IMR-90 (cell line): ENCODE measurements at regions not wholly inside any gene's neighbourhood (a gene's known extent, or its start where the extent isn't known, plus 50 kb on each side); places are given as distances from the start of the nearest gene placed in this dataset.

Experiments used
- ATAC-seq: fragments of 200-7000 bp; cut with Tn5 transposase; 2 replicates; pipeline ENCODE4 v1.9.1; 2020; ENCODE audit warnings: low read depth, mild to moderate bottlenecking, moderate library complexity
- BruUV-seq: library from RNA; stranded (reverse); fragments of 400-500 nt; replicated peaks from 2 replicates; lab custom pipeline; 2021; lab: Mats Ljungman, UMichigan
- CTCF ChIA-PET: fragments of 300-600 bp; formaldehyde crosslinking; extraction: SDS; loops from one replicate; lab custom pipeline; 2021; ENCODE audit warnings: antibody characterized with exemption; lab: Yijun Ruan, JAX
- POLR2A ChIA-PET: fragments of 300-600 bp; sonication (Branson Sonifier 250); formaldehyde crosslinking; loops from one replicate; lab custom pipeline; 2022; ENCODE audit warnings: antibody characterized with exemption; ENCODE audit not compliant: unreplicated experiment; lab: Charles Lee
- DNase-seq: peaks from one replicate; pipeline ENCODE4 v3.0.0; 2013
- H2AFZ ChIP-seq: replicated peaks from 2 replicates; pipeline ENCODE3; 2013; ENCODE audit warnings: low read length, mild to moderate bottlenecking; ENCODE audit not compliant: poor library complexity
- H2AK5ac ChIP-seq: 2 replicates; pipeline ENCODE4 v1.6.1; 2013; ENCODE audit warnings: low read depth, low read length, inconsistent platforms
- H2AK9ac ChIP-seq: replicated peaks from 2 replicates; pipeline ENCODE3; 2013; ENCODE audit warnings: mild to moderate bottlenecking, low read depth, low read length, moderate library complexity; ENCODE audit not compliant: poor library complexity
- H2BK120ac ChIP-seq: 2 replicates; pipeline ENCODE4 v1.6.1; 2013; ENCODE audit warnings: low read depth, low read length, inconsistent platforms
- H2BK15ac ChIP-seq: 3 replicates; pipeline ENCODE4 v1.6.1; 2013; ENCODE audit warnings: low read depth, low read length, inconsistent platforms
- H2BK20ac ChIP-seq: 2 replicates; pipeline ENCODE4 v1.6.1; 2013; ENCODE audit warnings: low read depth, mild to moderate bottlenecking, inconsistent platforms, low read length, moderate library complexity
- H2BK5ac ChIP-seq: 2 replicates; pipeline ENCODE4 v1.6.1; 2013; ENCODE audit warnings: mild to moderate bottlenecking, low read depth, low read length, inconsistent platforms; ENCODE audit not compliant: poor library complexity, severe bottlenecking
- H3K14ac ChIP-seq: replicated peaks from 2 replicates; pipeline ENCODE4 v1.6.1; 2013; ENCODE audit warnings: low read depth, low read length, inconsistent platforms
- H3K18ac ChIP-seq: 2 replicates; pipeline ENCODE4 v1.6.1; 2013; ENCODE audit warnings: low read depth, low read length, control low read depth
- H3K23ac ChIP-seq: 2 replicates; pipeline ENCODE4 v1.6.1; 2013; ENCODE audit warnings: low read depth, low read length, inconsistent platforms
- H3K27ac ChIP-seq: 2 replicates; pipeline ENCODE4 v1.5.1; 2013; ENCODE audit warnings: mild to moderate bottlenecking, control low read depth, low read length; ENCODE audit not compliant: insufficient read depth
- H3K27me3 ChIP-seq: 2 replicates; pipeline ENCODE4 v1.6.1; 2013; ENCODE audit warnings: low read length; ENCODE audit not compliant: control insufficient read depth, insufficient read depth
- H3K36me3 ChIP-seq: 2 replicates; pipeline ENCODE4 v1.6.1; 2013; ENCODE audit warnings: low read length, mixed read lengths; ENCODE audit not compliant: control insufficient read depth, insufficient read depth
- H3K4ac ChIP-seq: 2 replicates; pipeline ENCODE4 v1.6.1; 2013; ENCODE audit warnings: low read depth, low read length, inconsistent platforms
- H3K4me1 ChIP-seq: 2 replicates; pipeline ENCODE4 v1.6.1; 2013; ENCODE audit warnings: low read length, mixed read lengths; ENCODE audit not compliant: control insufficient read depth, insufficient read depth
- H3K4me2 ChIP-seq: 2 replicates; pipeline ENCODE4 v1.6.1; 2013; ENCODE audit warnings: low read depth, mild to moderate bottlenecking, control low read depth, low read length, moderate library complexity
- H3K4me3 ChIP-seq: 2 replicates; pipeline ENCODE4 v1.5.1; 2013; ENCODE audit warnings: low read depth, mild to moderate bottlenecking, control low read depth, low read length, moderate library complexity; ENCODE audit not compliant: insufficient read depth
- H3K56ac ChIP-seq: 2 replicates; pipeline ENCODE4 v1.6.1; 2013; ENCODE audit warnings: low read length, inconsistent platforms; ENCODE audit not compliant: insufficient read depth; ENCODE audit errors: extremely low read depth
- H3K79me1 ChIP-seq, 2 experiments: 2 replicates each; pipeline ENCODE4 v1.6.1; 2013; ENCODE audit warnings: low read length in 2 of 2, inconsistent platforms in 1 of 2, low read depth in 1 of 2
- H3K9ac ChIP-seq: 2 replicates; pipeline ENCODE4 v1.6.1; 2013; ENCODE audit warnings: low read depth, low read length, control low read depth
- H3K9me1 ChIP-seq: 2 replicates; pipeline ENCODE4 v1.6.1; 2013; ENCODE audit warnings: low read length, inconsistent platforms; ENCODE audit not compliant: insufficient read depth
- H3K9me3 ChIP-seq: 2 replicates; pipeline ENCODE4 v1.6.1; 2013; ENCODE audit warnings: low read length; ENCODE audit not compliant: control insufficient read depth, insufficient read depth
- H4K20me1 ChIP-seq: 2 replicates; pipeline ENCODE4 v1.6.1; 2013; ENCODE audit warnings: low read length, inconsistent platforms; ENCODE audit not compliant: insufficient read depth
- H4K5ac ChIP-seq: 2 replicates; pipeline ENCODE4 v1.6.1; 2013; ENCODE audit warnings: mild to moderate bottlenecking, low read depth, low read length, control low read depth
- H4K8ac ChIP-seq, 2 experiments: 2 replicates each; pipeline ENCODE4 v1.6.1; 2013; ENCODE audit warnings: low read depth in 2 of 2, low read length in 2 of 2, control low read depth in 1 of 2, inconsistent platforms in 1 of 2
- H4K91ac ChIP-seq: 2 replicates; pipeline ENCODE4 v1.6.1; 2013; ENCODE audit warnings: low read depth, low read length, inconsistent platforms; ENCODE audit not compliant: insufficient read depth
- MAFK ChIP-seq: IDR thresholded peaks from 2 replicates; pipeline ENCODE4 v1.6.1; 2012; ENCODE audit warnings: low read depth, low read length, improper control_type of control experiment
- NFE2L2 ChIP-seq: fragments of 150-350 bp; IDR thresholded peaks from 2 replicates; pipeline ENCODE4 v1.6.1; 2016; ENCODE audit warnings: low read depth, mild to moderate bottlenecking, low read length
- WGBS, 2 experiments: methylation state at CpG; one replicate each; pipeline versions ENCODE4 v1.1.5 to v1.1.7; 2013; ENCODE audit warnings: missing lambda C conversion rate in 2 of 2; ENCODE audit not compliant: insufficient read length in 1 of 2; ENCODE audit errors: extremely low coverage in 2 of 2; 5-methylcytosine and 5-hydroxymethylcytosine counted together
- dilution Hi-C: fragments of 300-500 bp; cut with HindIII; formaldehyde crosslinking; loops from one replicate; pipeline ENCODE4 v1.14.3; 2018; ENCODE audit warnings: low sequenced_read_pairs; ENCODE audit not compliant: unreplicated experiment
- in situ Hi-C: fragments of 300-500 bp; cut with MboI; formaldehyde crosslinking; loops from 3 replicates; pipeline ENCODE4 v1.14.3; 2019; ENCODE audit warnings: low sequenced_read_pairs, inconsistent platforms, mixed read lengths
- intact Hi-C: fragments of 100-400 bp; cut with micrococcal nuclease; formaldehyde crosslinking; loops from 2 replicates; pipeline ENCODE4 v1.10.0; 2022

GRCh38 chr1:80624682-80625081 is 1176.1 kb upstream of the ADGRL2 start:
- Histone ChIP-seq H2BK15ac (no peak overlapping the region), H4K91ac (no peak overlapping the region), H2BK5ac (no peak overlapping the region), H3K36me3 (no peaks in the 10 kb centered on the region), H4K5ac (no peak overlapping the region), H3K27ac (no peak overlapping the region), H3K79me1 (no peaks in the 10 kb centered on the region), H2BK20ac (no peak overlapping the region), H3K23ac (no peak overlapping the region), H2AK9ac (no peak overlapping the region), H3K4ac (no peak overlapping the region), H4K20me1 (no peaks in the 10 kb centered on the region), H3K9me1 (no peaks in the 10 kb centered on the region), H3K4me1 (no peaks in the 10 kb centered on the region), H3K14ac (no peak overlapping the region), H2AK5ac (no peak overlapping the region), H3K56ac (no peak overlapping the region), H3K4me2 (no peak overlapping the region), H4K8ac (no peak overlapping the region), H3K9ac (no peak overlapping the region), H2AFZ (no peak overlapping the region), H3K9me3 (no peaks in the 10 kb centered on the region), H2BK120ac (no peak overlapping the region), H3K18ac (no peak overlapping the region), H3K27me3 (no peaks in the 10 kb centered on the region), H3K4me3 (no peak overlapping the region)
- ChIA-PET POLR2A (no interaction called here), CTCF (no interaction called here)
- in situ Hi-C loops: no loop called here
- no peak for ATAC-seq
- intact Hi-C loops: no loop called here
- BruUV-seq: no TSS peak
- dilution Hi-C loops: no loop called here
- no peak for DNase-seq
- TF ChIP-seq NFE2L2: no peak
- peak; percentile 48 for TF ChIP-seq MAFK
- WGBS, 2 experiments: no CpG with 5 or more reads among the region's 4 CpGs
